ENCODE measurements at regions not wholly inside any gene's neighbourhood (a gene's known extent, or its start where the extent isn't known, plus 50 kb on each side); places are given as distances from the start of the nearest gene placed in this dataset.
"Not testable (repeated sequence)": the region's sequence is repeated elsewhere in the genome, so short reads cannot be mapped to it uniquely, and the experiment has no call there.

- H3K4me3 ChIP-seq (ENCODE audit: low read depth, poor library complexity, severe bottlenecking): no peak overlapping the region
- TF ChIP-seq CTCF (IDR thresholded peaks at IDR 0.05) (no peak), POLR2A (IDR thresholded peaks at IDR 0.05) (no peak)
- DNase-seq (ENCODE audit: low spot score in 2 of 2): no peak
- intact Hi-C loops (cut with DNase I; ENCODE audit: low total_unique reads): no loop called here
- 76 to 83% methylated on average over 8 of the region's 8 CpGs for WGBS, 2 donors
Measured at GRCh38 chr6:13874191-13874549, 50.6 kb upstream of the RNF182 start.

GRCh38 chr6:13873288-13874190 is 51.2 kb upstream of the RNF182 start:
- WGBS, 2 donors: 6 to 7% methylated on average over 37 to 41 of the region's 49 CpGs
- peak in 1 of 2 donors; percentile 88 for DNase-seq (ENCODE audit: low spot score in 2 of 2)
- intact Hi-C loops (cut with DNase I; ENCODE audit: low total_unique reads): no loop called here
- peak overlapping the region; percentile 16 for H3K4me3 ChIP-seq (ENCODE audit: low read depth, poor library complexity, severe bottlenecking)
- TF ChIP-seq POLR2A (IDR thresholded peaks at IDR 0.05): no peak
- TF ChIP-seq CTCF (IDR thresholded peaks at IDR 0.05): peak in 1 of 3 donors; percentile 34

- H3K4me3 ChIP-seq (ENCODE audit: low read depth, poor library complexity, severe bottlenecking): no peak overlapping the region
- no peak for DNase-seq (ENCODE audit: low spot score in 2 of 2)
- 66 to 93% methylated on average over 2 of the region's 2 CpGs for WGBS, 2 donors
- TF ChIP-seq CTCF (IDR thresholded peaks at IDR 0.05) (no peak), POLR2A (IDR thresholded peaks at IDR 0.05) (no peak)
- intact Hi-C loops (cut with DNase I; ENCODE audit: low total_unique reads): no loop called here
Measured at GRCh38 chr6:13872681-13873080, 52.1 kb upstream of the RNF182 start.

GRCh38 chr6:13872006-13872405 is 52.7 kb upstream of the RNF182 start:
- intact Hi-C loops (cut with DNase I; ENCODE audit: low total_unique reads); H3K4me3 ChIP-seq (ENCODE audit: low read depth, poor library complexity, severe bottlenecking); DNase-seq (ENCODE audit: low spot score in 2 of 2): not testable (repeated sequence)
- whole genome bisulfite sequencing, 2 donors: 94 to 96% methylated on average over 18 to 23 of the region's 23 CpGs

GRCh38 chr6:13870214-13870830 is 54.4 kb upstream of the RNF182 start:
- peak in 1 of 2 donors; percentile 29 for DNase-seq (ENCODE audit: low spot score in 2 of 2)
- TF ChIP-seq CTCF (IDR thresholded peaks at IDR 0.05) (no peak), POLR2A (IDR thresholded peaks at IDR 0.05) (no peak)
- WGBS, 2 donors: 53 to 63% methylated on average over 4 of the region's 4 CpGs
- H3K4me3 ChIP-seq (ENCODE audit: low read depth, poor library complexity, severe bottlenecking): no peak overlapping the region
- intact Hi-C loops (cut with DNase I; ENCODE audit: low total_unique reads): no loop called here

- intact Hi-C loops (cut with DNase I; ENCODE audit: low total_unique reads): no loop called here
- 89 to 92% methylated on average over 8 of the region's 8 CpGs for WGBS, 2 donors
- H3K4me3 ChIP-seq (ENCODE audit: low read depth, poor library complexity, severe bottlenecking): no peak overlapping the region
- DNase-seq (ENCODE audit: low spot score in 2 of 2): peak in 1 of 2 donors; percentile 34
- TF ChIP-seq POLR2A (IDR thresholded peaks at IDR 0.05): no peak
Measured at GRCh38 chr6:13868236-13868635, 53.9 kb upstream of the MCUR1 start.

Data from lower leg skin (tissue), 4 donors.